H1 (cell line): ENCODE measurements at regions not wholly inside any gene's neighbourhood (a gene's known extent, or its start where the extent isn't known, plus 50 kb on each side); places are given as distances from the start of the nearest gene placed in this dataset.

Experiments used
- CTCF ChIA-PET: fragments of 300-600 bp; sonication (Branson Sonifier 250); formaldehyde crosslinking; loops from one replicate; lab custom pipeline; 2021; ENCODE audit not compliant: partially characterized antibody; lab: Charles Lee
- POLR2A ChIA-PET: fragments of 300-600 bp; sonication (Branson Sonifier 250); formaldehyde crosslinking; loops from one replicate; lab custom pipeline; 2021; ENCODE audit warnings: inconsistent platforms; ENCODE audit not compliant: partially characterized antibody; lab: Charles Lee
- DNase-seq, 2 experiments: peaks; one replicate each; pipeline versions ENCODE4 v3.0.0 to v3.0.0-alpha.2; 2010 to 2022; ENCODE audit warnings: low spot score in 2 of 2, low read depth in 1 of 2, mixed read lengths in 1 of 2
- FAIRE-seq: peaks from 2 replicates; lab custom pipeline; 2011; peaks lifted over from hg19 to GRCh38; lab: Jason Lieb, UNC
- H2AFZ ChIP-seq: 2 replicates; pipeline ENCODE4 v1.8.1; 2012; ENCODE audit warnings: low read length, inconsistent platforms
- H2AK5ac ChIP-seq: 2 replicates; pipeline ENCODE4 v1.6.1; 2013; ENCODE audit warnings: low read depth, low read length
- H2BK120ac ChIP-seq: replicated peaks from 2 replicates; pipeline ENCODE3; 2013; ENCODE audit warnings: low read depth, low read length, inconsistent platforms
- H2BK12ac ChIP-seq: 2 replicates; pipeline ENCODE4 v1.6.1; 2013; ENCODE audit warnings: low read depth, low read length
- H2BK15ac ChIP-seq: 2 replicates; pipeline ENCODE4 v1.6.1; 2013; ENCODE audit warnings: low read length
- H2BK20ac ChIP-seq: 2 replicates; pipeline ENCODE4 v1.6.1; 2013; ENCODE audit warnings: low read length
- H2BK5ac ChIP-seq: 2 replicates; pipeline ENCODE4 v1.6.1; 2013; ENCODE audit warnings: low read depth, low read length
- H3K14ac ChIP-seq: 2 replicates; pipeline ENCODE4 v1.6.1; 2013; ENCODE audit warnings: inconsistent platforms; ENCODE audit not compliant: insufficient read length
- H3K18ac ChIP-seq: 2 replicates; pipeline ENCODE4 v1.6.1; 2013; ENCODE audit warnings: low read length; ENCODE audit errors: extremely low read depth
- H3K23ac ChIP-seq: 2 replicates; pipeline ENCODE4 v1.6.1; 2013; ENCODE audit warnings: inconsistent platforms; ENCODE audit not compliant: insufficient read length
- H3K23me2 ChIP-seq: 2 replicates; pipeline ENCODE4 v1.6.1; 2013; ENCODE audit warnings: low read depth, low read length
- H3K27ac ChIP-seq: 2 replicates; pipeline ENCODE4 v1.6.1; 2011; ENCODE audit warnings: low read depth, low read length, inconsistent platforms
- H3K27me3 ChIP-seq, 4 experiments: replicated peaks in 1 of 4; 1 replicate in 1 of 4; 2 replicates in 3 of 4; pipeline versions ENCODE4 v1.6.1 to v1.8.1; 2011 to 2013; ENCODE audit warnings: low read length in 3 of 4, mild to moderate bottlenecking in 3 of 4, inconsistent platforms in 2 of 4, mixed read lengths in 2 of 4, moderate library complexity in 1 of 4; ENCODE audit not compliant: control insufficient read depth in 3 of 4, insufficient read depth in 3 of 4; ENCODE audit errors: extremely low read depth in 1 of 4
- H3K36me3 ChIP-seq, 4 experiments: 2 replicates each; pipeline versions ENCODE4 v1.6.1 to v1.8.1; 2011 to 2013; ENCODE audit warnings: mild to moderate bottlenecking in 4 of 4, low read length in 3 of 4, moderate library complexity in 2 of 4, control low read depth in 1 of 4, inconsistent platforms in 1 of 4; ENCODE audit not compliant: insufficient read depth in 4 of 4, control insufficient read depth in 2 of 4
- H3K4ac ChIP-seq: replicated peaks from 2 replicates; pipeline ENCODE3; 2013; ENCODE audit warnings: low read length, low read depth, mixed read lengths, inconsistent platforms; ENCODE audit not compliant: insufficient read length
- H3K4me1 ChIP-seq, 4 experiments: replicated peaks in 1 of 4; 1 replicate in 1 of 4; 2 replicates in 3 of 4; pipeline versions ENCODE4 v1.6.1 to v1.8.1; 2011 to 2013; ENCODE audit warnings: low read length in 3 of 4, inconsistent platforms in 2 of 4, mixed read lengths in 1 of 4; ENCODE audit not compliant: insufficient read depth in 4 of 4, control insufficient read depth in 3 of 4
- H3K4me2 ChIP-seq, 2 experiments: 2 replicates each; pipeline versions ENCODE4 v1.6.1 to v1.8.1; 2011 to 2013; ENCODE audit warnings: low read depth in 2 of 2, low read length in 2 of 2, control low read depth in 1 of 2, inconsistent platforms in 1 of 2, mild to moderate bottlenecking in 1 of 2; ENCODE audit not compliant: insufficient read depth in 1 of 2
- H3K4me3 ChIP-seq, 4 experiments: fragments of 200-600, 300-600 bp in 1 of 4; sonication (generic), shearing (Covaris generic), sonication (Bioruptor Twin) in 1 of 4; 2 replicates each; pipeline versions ENCODE4 v1.5.1 to v1.8.1; 2011 to 2016; ENCODE audit warnings: low read length in 4 of 4, low read depth in 3 of 4, control low read depth in 2 of 4, inconsistent platforms in 2 of 4, mild to moderate bottlenecking in 2 of 4, mixed read lengths in 1 of 4, moderate library complexity in 1 of 4; ENCODE audit not compliant: insufficient read depth in 2 of 4; ENCODE audit errors: extremely low read depth in 1 of 4
- H3K56ac ChIP-seq: replicated peaks from 2 replicates; pipeline ENCODE3; 2013; ENCODE audit warnings: low read depth, mild to moderate bottlenecking, mixed read lengths, low read length, inconsistent platforms; ENCODE audit not compliant: insufficient read length
- H3K79me1 ChIP-seq: 2 replicates; pipeline ENCODE4 v1.6.1; 2013; ENCODE audit warnings: low read depth, low read length, control low read depth
- H3K79me2 ChIP-seq, 2 experiments: 2 replicates each; pipeline versions ENCODE4 v1.6.1 to v1.8.1; 2012 to 2013; ENCODE audit warnings: low read length in 2 of 2, mild to moderate bottlenecking in 2 of 2, inconsistent platforms in 1 of 2; ENCODE audit not compliant: insufficient read depth in 2 of 2, control insufficient read depth in 1 of 2
- H3K9ac ChIP-seq, 4 experiments: replicated peaks in 1 of 4; 1 replicate in 1 of 4; 2 replicates in 3 of 4; pipeline versions ENCODE4 v1.6.1 to v1.8.1; 2011 to 2013; ENCODE audit warnings: low read depth in 3 of 4, low read length in 3 of 4, control low read depth in 2 of 4, mild to moderate bottlenecking in 2 of 4, moderate library complexity in 2 of 4, inconsistent platforms in 1 of 4; ENCODE audit errors: extremely low read depth in 1 of 4
- H3K9me3 ChIP-seq, 2 experiments: 2 replicates each; pipeline versions ENCODE4 v1.6.1 to v1.8.1; 2012 to 2013; ENCODE audit warnings: mild to moderate bottlenecking in 2 of 2, moderate library complexity in 2 of 2, control low read depth in 1 of 2, inconsistent platforms in 1 of 2, low read depth in 1 of 2, low read length in 1 of 2, mixed read lengths in 1 of 2; ENCODE audit not compliant: insufficient read depth in 2 of 2
- H4K20me1 ChIP-seq, 2 experiments: replicated peaks in 1 of 2; 2 replicates each; pipeline versions ENCODE3 to v1.8.1; 2011 to 2013; ENCODE audit warnings: inconsistent platforms in 2 of 2, low read length in 2 of 2, mild to moderate bottlenecking in 1 of 2; ENCODE audit not compliant: insufficient read depth in 2 of 2, control insufficient read depth in 1 of 2
- H4K5ac ChIP-seq: 2 replicates; pipeline ENCODE4 v1.6.1; 2013; ENCODE audit warnings: low read length, low read depth, mixed read lengths, inconsistent platforms; ENCODE audit not compliant: insufficient read length
- H4K8ac ChIP-seq: 2 replicates; pipeline ENCODE4 v1.8.0; 2013; ENCODE audit warnings: mild to moderate bottlenecking, moderate library complexity, low read length, inconsistent platforms; ENCODE audit not compliant: insufficient read depth; ENCODE audit errors: extremely low read depth
- H4K91ac ChIP-seq: replicated peaks from 2 replicates; pipeline ENCODE3; 2013; ENCODE audit warnings: low read length, mixed read lengths, inconsistent platforms; ENCODE audit not compliant: insufficient read length
- ASH2L ChIP-seq: fragments of 200-600, 300-600 bp; sonication (generic); IDR thresholded peaks from one replicate; pipeline ENCODE4 v1.7.1; 2017; ENCODE audit warnings: low read length
- CBX5 ChIP-seq: fragments of 300-800, 300-1000 bp; sonication (generic); IDR thresholded peaks from 2 replicates; pipeline ENCODE4 v1.7.1; 2016; ENCODE audit warnings: antibody characterized with exemption, low read length, low read depth
- CTCF ChIP-seq, 3 experiments: IDR thresholded peaks; 1 replicate in 2 of 3; 2 replicates in 1 of 3; pipeline versions ENCODE4 v1.5.1 to v1.6.1; 2011; ENCODE audit warnings: low read length in 3 of 3, mild to moderate bottlenecking in 3 of 3, inconsistent platforms in 2 of 3, low read depth in 1 of 3, moderate library complexity in 1 of 3; ENCODE audit not compliant: insufficient read depth in 1 of 3; ENCODE audit errors: control extremely low read depth in 1 of 3
- EP300 ChIP-seq, 2 experiments: IDR thresholded peaks; 1 replicate in 1 of 2; 2 replicates in 1 of 2; pipeline ENCODE4 v1.6.1; 2011 to 2012; ENCODE audit warnings: low read depth in 2 of 2, low read length in 2 of 2, mild to moderate bottlenecking in 2 of 2, borderline replicate concordance in 1 of 2, inconsistent platforms in 1 of 2, moderate library complexity in 1 of 2
- HDAC6 ChIP-seq: IDR thresholded peaks from one replicate; pipeline ENCODE4 v1.7.1; 2012; ENCODE audit warnings: low read depth, mild to moderate bottlenecking, inconsistent platforms, low read length, moderate library complexity
- POLR2AphosphoS5 ChIP-seq: IDR thresholded peaks from 2 replicates; pipeline ENCODE4 v1.6.1; 2011; ENCODE audit warnings: low read depth, low read length
- RAD21 ChIP-seq, 2 experiments: IDR thresholded peaks in 1 of 2; conservative IDR thresholded peaks in 1 of 2; 2 replicates each; pipeline ENCODE4 v1.6.1; 2011; ENCODE audit warnings: low read depth in 2 of 2, low read length in 2 of 2, improper control_type of control experiment in 1 of 2, inconsistent platforms in 1 of 2, mild to moderate bottlenecking in 1 of 2, moderate library complexity in 1 of 2
- RBBP5 ChIP-seq: IDR thresholded peaks from 2 replicates; pipeline ENCODE4 v1.7.1; 2012; ENCODE audit warnings: low read depth, mild to moderate bottlenecking, inconsistent platforms, low read length, moderate library complexity, borderline replicate concordance
- SIN3A ChIP-seq, 2 experiments: IDR thresholded peaks in 1 of 2; conservative IDR thresholded peaks in 1 of 2; 2 replicates each; pipeline ENCODE4 v1.6.1; 2011 to 2012; ENCODE audit warnings: low read length in 2 of 2, improper control_type of control experiment in 1 of 2, low read depth in 1 of 2, mild to moderate bottlenecking in 1 of 2
- SUZ12 ChIP-seq: fragments of 200-600 bp; sonication (generic); IDR thresholded peaks from 2 replicates; pipeline ENCODE4 v1.6.1; 2012; ENCODE audit warnings: mild to moderate bottlenecking, inconsistent platforms, low read length, moderate library complexity, mixed read lengths
- TAF7 ChIP-seq: optimal IDR thresholded peaks from 2 replicates; pipeline ENCODE3; 2011; ENCODE audit warnings: low read depth, mild to moderate bottlenecking, inconsistent platforms, low read length, moderate library complexity, borderline replicate concordance
- WGBS, 2 experiments: shearing (Covaris generic) in 1 of 2; methylation state at CpG; one replicate each; pipeline versions ENCODE4 v1.1.6 to v1.1.7; 2013 to 2015; ENCODE audit warnings: low lambda C conversion rate in 2 of 2, mixed read lengths in 2 of 2, inconsistent platforms in 1 of 2, low coverage in 1 of 2, missing lambda C conversion rate in 1 of 2; ENCODE audit not compliant: insufficient replicate concordance in 2 of 2, insufficient coverage in 1 of 2, insufficient read length in 1 of 2; ENCODE audit errors: extremely low coverage in 1 of 2, missing lambda C conversion rate in 1 of 2; 5-methylcytosine and 5-hydroxymethylcytosine counted together

- H3K27ac ChIP-seq = no peak overlapping the region
- H3K56ac ChIP-seq = no peak overlapping the region
- no peak overlapping the region for H2BK20ac ChIP-seq
- ChIA-PET POLR2A (no interaction called here), CTCF (interaction anchor here (0.5 kb wide), 1 partner anchor 253 kb away, joined by 3 read pairs; no protein-coding TSS in a partner anchor)
- no peak overlapping the region for H2BK15ac ChIP-seq
- H3K79me1 ChIP-seq = no peaks in the 10 kb centered on the region
- no peak overlapping the region for H3K4me3 ChIP-seq
- no peaks in the 10 kb centered on the region for H3K79me2 ChIP-seq
- 89% methylated on average over 1 of the region's 1 CpG; no CpG with 5 or more reads in 1 of the 2 experiments for WGBS, 2 experiments
- no peak overlapping the region for H3K4me2 ChIP-seq
- H3K23me2 ChIP-seq = no peaks in the 10 kb centered on the region
- H4K8ac ChIP-seq = no peak overlapping the region
- DNase-seq (no peak), FAIRE-seq (no peak)
- no peak overlapping the region for H3K9ac ChIP-seq
- H3K9me3 ChIP-seq = no peaks in the 10 kb centered on the region
- H4K5ac ChIP-seq = no peak overlapping the region
- no peaks in the 10 kb centered on the region for H3K36me3 ChIP-seq
- H2AFZ ChIP-seq = no peak overlapping the region
- H2AK5ac ChIP-seq = no peak overlapping the region
- H3K18ac ChIP-seq = no peak overlapping the region
- no peak overlapping the region for H2BK120ac ChIP-seq
- H3K4me1 ChIP-seq = no peaks in the 10 kb centered on the region
- no peaks in the 10 kb centered on the region for H3K27me3 ChIP-seq
- no peaks in the 10 kb centered on the region for H4K20me1 ChIP-seq
- H2BK12ac ChIP-seq = no peak overlapping the region
- H3K4ac ChIP-seq = no peak overlapping the region
- no peak overlapping the region for H3K23ac ChIP-seq
- no peak overlapping the region for H2BK5ac ChIP-seq
- no peak overlapping the region for H3K14ac ChIP-seq
- no peak overlapping the region for H4K91ac ChIP-seq
- no peak for TF ChIP-seq SUZ12
- TF ChIP-seq SIN3A (conservative IDR thresholded peaks at IDR 0.05 in 1 of 2, IDR thresholded peaks at IDR 0.05 in 1 of 2; ENCODE audit: low read depth in 1 of 2, low read length in 2 of 2) = no peak
- TF ChIP-seq TAF7 = no peak
- TF ChIP-seq RAD21 (IDR thresholded peaks at IDR 0.05 in 1 of 2, conservative IDR thresholded peaks at IDR 0.05 in 1 of 2; ENCODE audit: low read depth in 2 of 2, low read length in 2 of 2) = no peak
- no peak for TF ChIP-seq ASH2L
- TF ChIP-seq CTCF (IDR thresholded peaks at IDR 0.05; ENCODE audit: control extremely low read depth in 1 of 3, insufficient read depth in 1 of 3, low read depth in 1 of 3, low read length in 3 of 3) = no peak
- no peak for TF ChIP-seq RBBP5
- TF ChIP-seq POLR2AphosphoS5 = no peak
- no peak for TF ChIP-seq CBX5
- no peak for TF ChIP-seq EP300 (IDR thresholded peaks at IDR 0.05; ENCODE audit: borderline replicate concordance in 1 of 2, low read depth in 2 of 2, low read length in 2 of 2)
- TF ChIP-seq HDAC6 = no peak
Measured at GRCh38 chr6:105966481-105966880, 119.7 kb upstream of the PRDM1 start.
